ENCODE measurements at regions not wholly inside any gene's neighbourhood (a gene's known extent, or its start where the extent isn't known, plus 50 kb on each side); places are given as distances from the start of the nearest gene placed in this dataset.

- Mint-ChIP-seq H3K27me3 (ENCODE audit: insufficient read depth) (no peaks in the 10 kb centered on the region), H3K9me3 (no peaks in the 10 kb centered on the region), H3K4me3 (no peak overlapping the region), H3K4me1 (ENCODE audit: low read depth) (no peaks in the 10 kb centered on the region), H3K36me3 (ENCODE audit: low read depth) (no peaks in the 10 kb centered on the region), H3K27ac (no peak overlapping the region)
- intact Hi-C loops (cut with micrococcal nuclease): no loop called here
- DNase-seq (ENCODE audit: low spot score): no peak
Observed at GRCh38 chr9:118595719-118596305, 773.4 kb downstream of the BRINP1 start.

GRCh38 chr9:118596374-118597015 lies 772.7 kb downstream of the BRINP1 start:
- H3K4me1 Mint-ChIP-seq (ENCODE audit: low read depth): no peaks in the 10 kb centered on the region
- H3K4me3 Mint-ChIP-seq: no peak overlapping the region
- no peaks in the 10 kb centered on the region for H3K9me3 Mint-ChIP-seq
- H3K27ac Mint-ChIP-seq: no peak overlapping the region
- no peak for DNase-seq (ENCODE audit: low spot score)
- no peaks in the 10 kb centered on the region for H3K36me3 Mint-ChIP-seq (ENCODE audit: low read depth)
- no peaks in the 10 kb centered on the region for H3K27me3 Mint-ChIP-seq (ENCODE audit: insufficient read depth)
- intact Hi-C loops (cut with micrococcal nuclease): no loop called here

- H3K27me3 Mint-ChIP-seq (ENCODE audit: insufficient read depth): no peaks in the 10 kb centered on the region
- intact Hi-C loops (cut with micrococcal nuclease): no loop called here
- no peak for DNase-seq (ENCODE audit: low spot score)
- H3K4me1 Mint-ChIP-seq (ENCODE audit: low read depth): no peaks in the 10 kb centered on the region
- H3K36me3 Mint-ChIP-seq (ENCODE audit: low read depth): no peaks in the 10 kb centered on the region
- H3K27ac Mint-ChIP-seq: no peak overlapping the region
- no peaks in the 10 kb centered on the region for H3K9me3 Mint-ChIP-seq
- no peak overlapping the region for H3K4me3 Mint-ChIP-seq
Observed at GRCh38 chr9:118606668-118607067, 762.6 kb downstream of the BRINP1 start.

GRCh38 chr9:118609355-118610044 lies 759.7 kb downstream of the BRINP1 start:
- Mint-ChIP-seq H3K27ac (no peak overlapping the region), H3K36me3 (ENCODE audit: low read depth) (no peaks in the 10 kb centered on the region)
- intact Hi-C loops (cut with micrococcal nuclease): no loop called here

GRCh38 chr9:118612201-118612600 lies 757.0 kb downstream of the BRINP1 start:
- Mint-ChIP-seq H3K27me3 (ENCODE audit: insufficient read depth) (no peaks in the 10 kb centered on the region), H3K4me3 (no peak overlapping the region), H3K27ac (no peak overlapping the region), H3K9me3 (peaks cover 5% of the 10 kb centered on the region), H3K4me1 (ENCODE audit: low read depth) (no peaks in the 10 kb centered on the region), H3K36me3 (ENCODE audit: low read depth) (no peaks in the 10 kb centered on the region)
- no peak for DNase-seq (ENCODE audit: low spot score)
- intact Hi-C loops (cut with micrococcal nuclease): no loop called here

More at GRCh38 chr9:118609355-118610044, 759.7 kb downstream of the BRINP1 start:
- no peaks in the 10 kb centered on the region for H3K27me3 Mint-ChIP-seq (ENCODE audit: insufficient read depth)
- H3K4me1 Mint-ChIP-seq (ENCODE audit: low read depth): no peaks in the 10 kb centered on the region
- DNase-seq (ENCODE audit: low spot score): no peak
- H3K4me3 Mint-ChIP-seq: no peak overlapping the region
- H3K9me3 Mint-ChIP-seq: peaks cover 5% of the 10 kb centered on the region

GRCh38 chr9:118613996-118614395 lies 755.2 kb downstream of the BRINP1 start:
- no peak overlapping the region for H3K4me3 Mint-ChIP-seq
- H3K9me3 Mint-ChIP-seq: peaks cover 5% of the 10 kb centered on the region
- H3K36me3 Mint-ChIP-seq (ENCODE audit: low read depth): no peaks in the 10 kb centered on the region
- DNase-seq (ENCODE audit: low spot score): no peak
- no peak overlapping the region for H3K27ac Mint-ChIP-seq
- no peaks in the 10 kb centered on the region for H3K27me3 Mint-ChIP-seq (ENCODE audit: insufficient read depth)
- H3K4me1 Mint-ChIP-seq (ENCODE audit: low read depth): no peaks in the 10 kb centered on the region
- intact Hi-C loops (cut with micrococcal nuclease): no loop called here

GRCh38 chr9:118618084-118618483 lies 751.2 kb downstream of the BRINP1 start:
- Mint-ChIP-seq H3K27ac (no peak overlapping the region), H3K4me3 (no peak overlapping the region), H3K9me3 (no peaks in the 10 kb centered on the region), H3K4me1 (ENCODE audit: low read depth) (no peaks in the 10 kb centered on the region), H3K27me3 (ENCODE audit: insufficient read depth) (no peaks in the 10 kb centered on the region), H3K36me3 (ENCODE audit: low read depth) (no peaks in the 10 kb centered on the region)
- DNase-seq (ENCODE audit: low spot score): no peak
- intact Hi-C loops (cut with micrococcal nuclease): no loop called here

GRCh38 chr9:118618849-118619248 lies 750.4 kb downstream of the BRINP1 start:
- Mint-ChIP-seq H3K4me1 (ENCODE audit: low read depth) (no peaks in the 10 kb centered on the region), H3K27ac (no peak overlapping the region), H3K9me3 (no peaks in the 10 kb centered on the region), H3K27me3 (ENCODE audit: insufficient read depth) (no peaks in the 10 kb centered on the region), H3K36me3 (ENCODE audit: low read depth) (no peaks in the 10 kb centered on the region), H3K4me3 (no peak overlapping the region)
- intact Hi-C loops (cut with micrococcal nuclease): no loop called here
- DNase-seq (ENCODE audit: low spot score): no peak

GRCh38 chr9:118624608-118625007 lies 744.6 kb downstream of the BRINP1 start:
- H3K27ac Mint-ChIP-seq: no peak overlapping the region
- H3K9me3 Mint-ChIP-seq: peaks cover 4% of the 10 kb centered on the region
- H3K36me3 Mint-ChIP-seq (ENCODE audit: low read depth): no peaks in the 10 kb centered on the region
- H3K4me3 Mint-ChIP-seq: no peak overlapping the region
- no peaks in the 10 kb centered on the region for H3K27me3 Mint-ChIP-seq (ENCODE audit: insufficient read depth)
- DNase-seq (ENCODE audit: low spot score): no peak
- intact Hi-C loops (cut with micrococcal nuclease): no loop called here
- H3K4me1 Mint-ChIP-seq (ENCODE audit: low read depth): no peaks in the 10 kb centered on the region

GRCh38 chr9:118630079-118630478 lies 739.2 kb downstream of the BRINP1 start:
- Mint-ChIP-seq H3K27me3 (ENCODE audit: insufficient read depth) (no peaks in the 10 kb centered on the region), H3K4me3 (no peak overlapping the region), H3K27ac (no peak overlapping the region), H3K4me1 (ENCODE audit: low read depth) (no peaks in the 10 kb centered on the region), H3K36me3 (ENCODE audit: low read depth) (no peaks in the 10 kb centered on the region), H3K9me3 (peaks cover 9% of the 10 kb centered on the region)
- intact Hi-C loops (cut with micrococcal nuclease): no loop called here
- no peak for DNase-seq (ENCODE audit: low spot score)

- no peak overlapping the region for H3K4me3 Mint-ChIP-seq
- no peaks in the 10 kb centered on the region for H3K4me1 Mint-ChIP-seq (ENCODE audit: low read depth)
- intact Hi-C loops (cut with micrococcal nuclease): no loop called here
- H3K9me3 Mint-ChIP-seq: peaks cover 5% of the 10 kb centered on the region
- DNase-seq (ENCODE audit: low spot score): no peak
- no peak overlapping the region for H3K27ac Mint-ChIP-seq
- no peaks in the 10 kb centered on the region for H3K27me3 Mint-ChIP-seq (ENCODE audit: insufficient read depth)
- no peaks in the 10 kb centered on the region for H3K36me3 Mint-ChIP-seq (ENCODE audit: low read depth)
Observed at GRCh38 chr9:118630931-118631595, 738.2 kb downstream of the BRINP1 start.

GRCh38 chr9:118631956-118632355 lies 737.3 kb downstream of the BRINP1 start:
- Mint-ChIP-seq H3K4me1 (ENCODE audit: low read depth) (no peaks in the 10 kb centered on the region), H3K9me3 (peaks cover 5% of the 10 kb centered on the region), H3K27ac (no peak overlapping the region), H3K4me3 (no peak overlapping the region), H3K27me3 (ENCODE audit: insufficient read depth) (no peaks in the 10 kb centered on the region), H3K36me3 (ENCODE audit: low read depth) (no peaks in the 10 kb centered on the region)
- no peak for DNase-seq (ENCODE audit: low spot score)
- intact Hi-C loops (cut with micrococcal nuclease): no loop called here

GRCh38 chr9:118635416-118635815 lies 733.8 kb downstream of the BRINP1 start:
- Mint-ChIP-seq H3K27me3 (ENCODE audit: insufficient read depth) (no peaks in the 10 kb centered on the region), H3K9me3 (peaks cover 10% of the 10 kb centered on the region), H3K36me3 (ENCODE audit: low read depth) (no peaks in the 10 kb centered on the region), H3K27ac (no peak overlapping the region), H3K4me1 (ENCODE audit: low read depth) (no peaks in the 10 kb centered on the region), H3K4me3 (no peak overlapping the region)
- intact Hi-C loops (cut with micrococcal nuclease): no loop called here
- DNase-seq (ENCODE audit: low spot score): no peak

Measured in activated T-helper 1 cell treated with anti-CD3 and anti-CD28 coated beads, Interleukin-12 subunit alpha, Interleukin-12 subunit beta, Interleukin-2, Interleukin-4 antibody, amounts not matched to agents 30 ng/mL and 10 ng/mL and 1 ng/mL, durations not matched to agents 14 hours and 24 hours and 36 hours (primary cell).